GM21737 (cell line): ENCODE measurements at regions not wholly inside any gene's neighbourhood (a gene's known extent, or its start where the extent isn't known, plus 50 kb on each side); places are given as distances from the start of the nearest gene placed in this dataset.

Experiments
- ATAC-seq: cut with Tn5 transposase; IDR thresholded peaks from one replicate; pipeline ENCODE4 v1.9.1; 2021; ENCODE audit warnings: mild to moderate bottlenecking, moderate library complexity; ENCODE audit not compliant: unreplicated experiment

- ATAC-seq = no peak
Observed at GRCh38 chr11:42161886-42162285, 702.4 kb upstream of the LRRC4C start.

- ATAC-seq = no peak
Observed at GRCh38 chr11:42169191-42169590, 709.7 kb upstream of the LRRC4C start.

- no peak for ATAC-seq
Observed at GRCh38 chr11:42170601-42171000, 711.1 kb upstream of the LRRC4C start.

DNA sequence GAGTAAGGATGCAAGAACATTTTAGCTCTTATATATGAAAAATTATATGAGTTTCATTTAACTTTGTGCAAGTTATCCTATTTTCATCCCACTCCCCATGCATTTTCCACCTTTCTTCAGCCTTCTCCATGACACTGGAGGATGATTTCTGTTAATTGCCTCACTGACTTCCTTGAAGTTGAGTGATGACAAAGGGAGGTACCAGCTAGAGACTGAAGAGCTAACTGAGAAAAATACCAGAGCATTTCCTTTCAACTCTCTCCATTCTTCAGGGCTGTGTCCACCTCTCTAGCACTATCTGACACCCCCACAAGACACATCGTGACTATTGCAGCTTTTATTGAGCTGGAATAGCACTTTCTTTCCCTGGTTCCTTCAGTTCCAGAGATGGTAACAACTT is 711.6 kb upstream of the LRRC4C start:
- no peak for ATAC-seq

GRCh38 chr11:42172441-42172840 is 713.0 kb upstream of the LRRC4C start:
- ATAC-seq = no peak

DNA sequence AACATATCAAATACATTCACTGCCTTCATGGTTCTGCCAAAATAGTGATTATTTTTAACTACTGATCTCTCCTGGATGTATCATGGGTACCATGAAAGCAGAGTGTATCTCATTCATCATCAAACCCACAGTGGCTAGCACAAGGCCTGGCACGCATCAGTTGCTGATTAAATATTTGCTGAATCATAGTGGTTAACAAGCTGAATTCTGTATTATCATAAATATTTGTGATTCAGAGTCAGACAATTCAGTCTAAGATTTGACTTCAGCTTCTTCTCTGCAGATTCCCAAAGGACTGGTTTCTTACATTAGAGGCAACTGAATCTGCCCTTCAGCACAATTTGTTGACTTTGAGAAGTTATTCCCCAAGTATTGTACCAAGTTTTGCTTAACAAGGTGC is 715.8 kb upstream of the LRRC4C start:
- ATAC-seq = no peak

DNA sequence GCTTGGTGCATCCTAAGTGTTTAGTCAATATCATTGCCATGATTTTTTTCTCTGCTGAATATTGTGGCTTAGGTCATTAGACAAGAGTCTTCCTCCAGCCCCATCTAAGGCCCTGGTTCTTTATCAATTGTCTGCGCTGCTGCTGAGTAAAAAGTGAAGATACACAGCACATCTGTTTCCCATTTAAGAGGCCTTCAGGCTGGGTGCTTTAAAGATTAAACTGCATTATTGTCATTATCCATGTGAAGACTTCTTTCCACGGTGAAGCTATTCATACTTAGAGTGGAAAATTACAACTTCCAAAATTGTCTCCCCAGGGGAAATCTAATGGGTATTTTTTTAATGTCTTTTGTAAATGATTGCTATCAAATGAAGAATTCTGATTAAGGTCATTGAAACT is 719.8 kb upstream of the LRRC4C start:
- ATAC-seq = no peak

GRCh38 chr11:42195289-42196013 is 736.0 kb upstream of the LRRC4C start:
- no peak for ATAC-seq

DNA sequence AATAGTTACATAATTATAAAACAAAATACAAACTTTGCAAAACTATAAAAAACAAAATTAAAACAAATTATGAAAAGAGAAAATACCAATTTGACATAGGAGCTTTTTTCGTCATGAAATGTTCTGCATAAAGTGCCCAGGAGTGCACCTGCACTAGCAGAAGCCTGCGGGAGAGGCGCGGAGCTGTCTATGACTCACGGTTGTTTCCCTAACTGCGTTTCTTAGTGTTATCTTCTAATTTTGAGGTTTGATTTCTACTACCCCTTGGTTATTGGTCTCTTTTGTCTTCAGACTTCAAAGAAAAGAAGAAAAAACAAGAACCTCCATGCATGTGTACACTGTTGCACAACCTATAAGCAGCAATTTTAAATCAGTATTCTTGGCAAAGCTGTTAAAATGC is 740.9 kb upstream of the LRRC4C start:
- no peak for ATAC-seq

DNA sequence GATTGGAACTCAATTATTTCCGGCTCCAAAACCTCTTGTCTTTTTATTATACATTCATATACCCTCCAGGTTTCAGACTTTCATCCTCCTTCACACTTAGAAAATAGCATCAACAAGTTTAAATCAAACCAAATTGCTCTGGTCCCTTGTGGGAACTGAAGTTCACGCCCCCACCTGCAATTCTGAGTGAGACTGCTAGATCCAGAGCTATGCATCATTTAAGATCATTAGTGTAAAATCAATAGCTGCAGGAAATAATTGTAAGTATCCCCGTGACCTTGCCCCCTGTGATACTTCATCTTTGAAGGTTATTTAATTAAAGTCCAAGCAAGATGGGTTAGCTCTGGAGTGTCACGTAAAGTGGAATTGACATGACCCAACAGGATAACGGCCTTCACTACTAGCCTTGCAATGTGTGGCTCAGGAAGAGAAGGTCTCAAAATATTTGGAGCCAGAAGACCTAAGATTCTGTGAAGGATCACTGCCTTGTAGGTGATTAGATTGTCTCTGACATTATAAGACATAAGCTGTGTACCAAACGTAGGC is 742.2 kb upstream of the LRRC4C start:
- no peak for ATAC-seq

- no peak for ATAC-seq
Observed at GRCh38 chr11:42205518-42205917, 746.1 kb upstream of the LRRC4C start.

- no peak for ATAC-seq
Observed at GRCh38 chr11:42225664-42226063, 766.2 kb upstream of the LRRC4C start.

DNA sequence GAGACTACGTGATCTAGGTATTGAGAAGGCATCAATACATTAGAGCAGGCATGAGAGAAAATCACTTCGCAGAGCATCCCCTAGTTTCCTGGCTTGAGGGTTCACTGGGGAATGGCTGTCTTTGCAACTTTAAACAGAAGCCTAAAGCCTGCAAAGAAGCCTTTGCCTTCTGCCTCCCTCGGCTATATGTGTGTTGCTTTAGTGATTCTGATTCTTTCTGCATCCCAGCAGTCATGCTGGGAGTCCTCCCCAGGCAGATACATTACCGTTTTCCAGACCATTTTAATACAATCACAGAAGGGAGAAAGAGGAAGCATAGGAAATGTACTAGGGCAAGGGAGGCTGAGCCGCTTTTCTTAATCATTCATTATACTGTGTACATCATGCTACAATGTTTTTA is 773.2 kb upstream of the LRRC4C start:
- no peak for ATAC-seq

- ATAC-seq = no peak
Observed at GRCh38 chr11:42234451-42234951, 775.0 kb upstream of the LRRC4C start.

DNA sequence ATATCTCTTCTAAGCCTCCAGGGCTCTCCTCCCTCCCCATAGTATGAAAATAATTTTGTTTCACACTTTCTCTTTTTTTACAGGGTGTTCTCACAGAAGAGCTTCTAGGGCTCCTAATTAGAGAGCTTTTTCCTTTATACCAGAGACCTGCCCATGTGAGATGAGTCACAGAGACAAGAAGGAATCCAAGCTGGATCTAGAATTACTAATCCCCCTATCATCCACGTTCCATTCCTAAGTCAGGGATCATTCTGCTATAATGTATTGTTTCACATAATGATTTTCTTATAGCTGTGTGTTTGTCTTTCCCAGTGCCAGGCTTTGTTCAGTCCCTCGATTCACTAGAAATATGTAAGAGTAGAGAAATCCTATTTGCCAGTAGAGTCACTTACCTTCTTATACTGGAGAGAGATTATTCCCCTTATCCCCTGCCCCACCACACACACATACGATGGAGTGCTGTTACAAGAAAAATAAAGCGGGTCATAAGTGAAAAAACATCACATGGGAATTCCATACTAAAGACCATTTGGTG is 778.3 kb upstream of the LRRC4C start:
- no peak for ATAC-seq

DNA sequence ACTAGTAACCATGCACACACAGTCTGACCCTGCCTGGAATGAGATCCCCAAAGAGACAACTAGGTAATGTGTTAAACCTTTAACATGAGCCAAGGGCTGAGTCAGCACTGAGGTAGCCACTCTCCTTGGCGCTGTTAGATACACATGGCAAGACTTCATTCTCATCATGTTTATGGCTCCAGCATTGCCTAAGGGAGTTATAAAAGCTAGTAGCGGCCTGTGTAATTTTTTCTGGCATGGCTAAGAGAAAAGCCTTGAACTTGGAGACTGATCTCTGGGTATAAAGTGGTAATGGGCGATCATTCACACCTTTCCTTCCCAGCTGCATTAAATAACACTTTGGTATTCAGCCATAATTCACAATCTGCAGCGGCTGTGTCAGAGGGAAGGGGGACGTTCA is 779.7 kb upstream of the LRRC4C start:
- no peak for ATAC-seq

GRCh38 chr11:42243385-42243784 is 783.9 kb upstream of the LRRC4C start:
- no peak for ATAC-seq

DNA sequence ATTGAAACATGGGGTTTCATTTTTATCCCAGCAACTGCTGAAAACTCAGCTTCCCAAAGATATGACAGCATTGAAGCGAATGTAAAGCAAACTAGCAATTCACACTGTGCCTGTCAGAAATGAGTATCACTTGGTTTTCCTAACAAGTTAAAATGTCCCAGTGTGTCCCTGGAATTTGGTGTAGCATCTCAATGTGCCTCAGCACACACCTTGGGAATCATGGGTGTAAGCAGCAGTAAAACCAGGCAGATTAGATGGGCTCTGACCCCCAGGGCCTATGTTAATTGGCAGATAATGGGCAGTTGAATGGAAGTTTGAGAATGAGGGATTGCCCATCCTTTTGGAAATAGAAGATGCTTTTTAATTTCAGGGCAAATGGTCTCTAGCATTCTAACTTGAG is 784.9 kb upstream of the LRRC4C start:
- ATAC-seq = no peak

DNA sequence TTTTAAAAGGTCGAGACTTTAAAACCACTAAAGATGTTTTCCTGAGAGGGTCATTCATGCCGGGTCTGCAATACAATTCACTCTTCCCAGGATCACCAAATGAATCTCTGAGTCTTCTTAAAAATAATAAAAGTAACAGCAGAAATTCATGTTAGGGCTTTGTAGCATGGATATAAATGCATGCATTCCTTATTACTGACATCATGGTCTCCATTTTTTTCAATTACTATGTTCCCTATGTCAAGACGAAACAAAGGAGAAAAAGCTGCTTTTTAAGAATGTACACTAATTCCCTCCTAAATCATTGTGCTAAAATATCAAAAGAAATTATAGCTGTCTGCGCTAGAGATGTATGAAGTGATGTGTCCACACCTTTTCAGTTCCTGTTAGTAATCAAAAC is 789.9 kb upstream of the LRRC4C start:
- ATAC-seq = no peak

DNA sequence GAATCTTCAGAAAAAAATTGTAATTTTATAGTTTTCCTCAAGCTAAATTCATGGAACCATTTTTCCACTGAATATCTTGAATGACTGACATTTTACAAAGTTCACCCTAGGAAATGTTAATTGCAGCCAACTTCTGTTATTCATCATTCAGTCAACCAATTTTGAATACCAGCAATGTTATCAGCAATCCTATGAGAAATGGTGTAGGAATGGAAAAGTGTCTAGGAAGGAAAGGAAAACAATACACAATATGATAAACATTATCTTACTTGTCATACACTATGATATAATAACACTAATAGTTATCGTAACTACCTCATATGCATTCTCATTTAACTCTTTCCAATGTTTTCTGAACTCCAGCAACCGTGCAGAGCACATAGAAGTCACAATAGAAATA is 790.5 kb upstream of the LRRC4C start:
- no peak for ATAC-seq

GRCh38 chr11:42251984-42252383 is 792.5 kb upstream of the LRRC4C start:
- ATAC-seq = no peak

GRCh38 chr11:42253156-42253555 is 793.7 kb upstream of the LRRC4C start:
- ATAC-seq = no peak

- no peak for ATAC-seq
Observed at GRCh38 chr11:42255906-42256305, 796.5 kb upstream of the LRRC4C start.
